NB4 (cell line): ENCODE measurements at regions not wholly inside any gene's neighbourhood (a gene's known extent, or its start where the extent isn't known, plus 50 kb on each side); places are given as distances from the start of the nearest gene placed in this dataset.

Source experiments
- CTCF ChIP-seq: IDR thresholded peaks from one replicate; pipeline ENCODE4 v1.5.1; 2012; ENCODE audit warnings: low read depth, low read length
- POLR2A ChIP-seq: IDR thresholded peaks from 2 replicates; pipeline ENCODE4 v1.6.1; 2011; ENCODE audit warnings: mild to moderate bottlenecking; ENCODE audit not compliant: insufficient read length; ENCODE audit errors: extremely low read depth

- TF ChIP-seq CTCF: no peak
- no peak for TF ChIP-seq POLR2A
Measured at GRCh38 chr7:116120839-116121238, 89.5 kb upstream of the TES start.
